Upper lobe of right lung (tissue), 1 donor: ENCODE measurements at regions not wholly inside any gene's neighbourhood (a gene's known extent, or its start where the extent isn't known, plus 50 kb on each side); places are given as distances from the start of the nearest gene placed in this dataset.

Experiments used
- ATAC-seq: fragments of 200-7000 bp; cut with Tn5 transposase; one replicate; pipeline ENCODE4 v1.9.1; 2020; ENCODE audit warnings: mild to moderate bottlenecking, moderate library complexity
- DNase-seq: peaks from one replicate; pipeline ENCODE4 v3.0.0-alpha.2; 2020
- H3K27ac ChIP-seq: fragments of 200-600 bp; one replicate; pipeline ENCODE4 v1.8.0; 2022
- H3K27me3 ChIP-seq: fragments of 200-600 bp; one replicate; pipeline ENCODE4 v1.8.0; 2022; ENCODE audit warnings: mild to moderate bottlenecking
- H3K36me3 ChIP-seq: fragments of 200-600 bp; one replicate; pipeline ENCODE4 v1.8.0; 2022
- H3K4me1 ChIP-seq: fragments of 200-600 bp; one replicate; pipeline ENCODE4 v1.8.0; 2022
- H3K4me3 ChIP-seq: fragments of 200-600 bp; one replicate; pipeline ENCODE4 v1.8.0; 2022; ENCODE audit warnings: mild to moderate bottlenecking
- H3K9me3 ChIP-seq: fragments of 200-600 bp; one replicate; pipeline ENCODE4 v1.8.0; 2022
- intact Hi-C: fragments of 100-400 bp; cut with DNase I; formaldehyde crosslinking; loops from one replicate; pipeline ENCODE4 v1.11.0; 2022
- TF ChIP-seq, protein P1 (sequence below): fragments of 200-600 bp; IDR thresholded peaks from one replicate; pipeline ENCODE4 v1.8.0; 2022; ENCODE audit warnings: antibody characterized with exemption
- donor health status: DM: no; HTN: yes; CAD: no; lungs with severe emphysema.

DNA sequence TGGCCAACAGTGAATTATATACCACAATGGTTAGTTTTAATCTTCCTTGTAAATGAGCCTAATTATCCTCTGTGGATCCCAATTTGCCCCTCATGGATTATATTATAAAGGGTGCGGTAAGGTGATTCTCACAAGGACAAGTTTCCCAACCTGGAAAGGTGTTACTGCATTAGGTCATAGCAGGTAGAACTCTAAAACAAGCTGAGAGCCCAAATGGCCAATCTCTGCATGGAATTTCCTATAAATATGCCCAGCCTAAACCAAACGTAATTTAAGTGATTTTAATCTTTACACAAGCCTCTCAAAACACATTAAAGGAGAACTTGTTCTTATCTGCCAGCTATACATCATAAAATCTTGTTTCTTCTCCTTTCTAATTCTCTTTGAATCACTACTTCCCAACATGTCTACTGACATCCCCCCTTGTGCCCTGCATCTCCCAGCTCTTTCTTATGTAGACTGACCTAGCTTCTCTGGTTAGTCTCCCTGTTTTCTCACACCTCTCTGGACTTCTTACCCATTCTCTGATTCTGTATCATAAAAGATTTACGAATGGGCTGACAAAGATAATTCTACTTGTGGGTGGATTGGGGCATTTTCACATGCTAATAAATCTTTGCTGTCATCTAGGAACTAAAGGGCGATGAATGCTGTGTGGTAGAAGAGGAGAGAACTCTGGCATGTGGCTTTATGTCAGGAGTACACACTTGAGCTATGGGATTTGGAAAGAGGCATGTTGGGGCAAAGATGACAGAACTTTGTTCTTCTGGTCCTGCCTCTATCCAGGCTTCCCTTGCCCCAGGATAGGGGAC, 94.3 kb upstream of the PGRMC2 start:
- Histone ChIP-seq H3K36me3 (no peaks in the 10 kb centered on the region), H3K9me3 (no peaks in the 10 kb centered on the region), H3K4me1 (peaks cover 8% of the 10 kb centered on the region), H3K4me3 (no peak overlapping the region), H3K27ac (no peak overlapping the region), H3K27me3 (no peaks in the 10 kb centered on the region)
- DNase-seq (no peak), ATAC-seq (no peak)
- TF ChIP-seq, protein P1, sequence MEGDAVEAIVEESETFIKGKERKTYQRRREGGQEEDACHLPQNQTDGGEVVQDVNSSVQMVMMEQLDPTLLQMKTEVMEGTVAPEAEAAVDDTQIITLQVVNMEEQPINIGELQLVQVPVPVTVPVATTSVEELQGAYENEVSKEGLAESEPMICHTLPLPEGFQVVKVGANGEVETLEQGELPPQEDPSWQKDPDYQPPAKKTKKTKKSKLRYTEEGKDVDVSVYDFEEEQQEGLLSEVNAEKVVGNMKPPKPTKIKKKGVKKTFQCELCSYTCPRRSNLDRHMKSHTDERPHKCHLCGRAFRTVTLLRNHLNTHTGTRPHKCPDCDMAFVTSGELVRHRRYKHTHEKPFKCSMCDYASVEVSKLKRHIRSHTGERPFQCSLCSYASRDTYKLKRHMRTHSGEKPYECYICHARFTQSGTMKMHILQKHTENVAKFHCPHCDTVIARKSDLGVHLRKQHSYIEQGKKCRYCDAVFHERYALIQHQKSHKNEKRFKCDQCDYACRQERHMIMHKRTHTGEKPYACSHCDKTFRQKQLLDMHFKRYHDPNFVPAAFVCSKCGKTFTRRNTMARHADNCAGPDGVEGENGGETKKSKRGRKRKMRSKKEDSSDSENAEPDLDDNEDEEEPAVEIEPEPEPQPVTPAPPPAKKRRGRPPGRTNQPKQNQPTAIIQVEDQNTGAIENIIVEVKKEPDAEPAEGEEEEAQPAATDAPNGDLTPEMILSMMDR: no peak
- intact Hi-C loops: no loop called here

DNA sequence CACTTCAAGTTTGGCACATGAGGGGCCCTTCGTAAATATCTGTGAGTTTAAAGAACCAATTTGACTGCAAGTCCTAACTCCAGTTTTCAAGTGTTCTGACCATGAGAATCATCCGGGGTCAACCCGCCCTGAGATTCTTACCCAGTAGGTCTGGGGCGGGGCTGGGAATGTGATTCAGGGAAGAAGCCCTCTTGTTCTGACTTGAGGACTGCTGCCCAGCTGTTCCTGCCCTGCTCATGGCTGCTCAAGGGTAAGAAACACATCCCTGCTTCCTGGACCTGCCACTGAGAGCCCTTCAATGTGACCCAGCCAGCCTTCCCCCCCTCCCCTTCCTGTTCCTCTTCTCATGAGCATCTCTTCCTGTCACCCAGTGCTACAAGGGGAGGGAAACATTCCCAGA, 92.7 kb upstream of the PGRMC2 start:
- no peak overlapping the region for H3K4me3 ChIP-seq
- ATAC-seq: peak; percentile 70
- H3K27ac ChIP-seq: no peak overlapping the region
- TF ChIP-seq, protein P1: no peak
- no peak for DNase-seq
- intact Hi-C loops: no loop called here
- H3K4me1 ChIP-seq: no peaks in the 10 kb centered on the region
- H3K27me3 ChIP-seq: no peaks in the 10 kb centered on the region
- H3K36me3 ChIP-seq: no peaks in the 10 kb centered on the region
- H3K9me3 ChIP-seq: no peaks in the 10 kb centered on the region

DNA sequence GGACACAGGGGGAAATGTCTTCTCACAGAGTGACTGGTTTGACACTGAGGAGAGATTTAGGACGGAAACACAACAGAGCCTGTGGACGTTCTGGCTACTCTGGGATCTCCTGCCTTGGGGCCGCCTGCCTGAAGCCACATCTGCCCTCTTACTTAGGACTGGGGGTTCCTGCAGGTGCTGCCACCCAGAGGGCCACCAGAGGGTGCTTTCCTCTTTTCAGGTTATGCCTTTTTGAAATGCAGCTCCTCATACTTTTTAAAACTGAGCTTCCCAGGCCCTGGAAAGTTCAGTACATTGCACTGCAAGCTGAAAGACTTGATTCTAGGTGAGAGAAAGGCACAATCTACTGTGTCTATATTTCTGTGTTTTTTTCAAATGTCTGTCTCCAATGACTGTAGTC, 92.2 kb upstream of the PGRMC2 start:
- Histone ChIP-seq H3K9me3 (no peaks in the 10 kb centered on the region), H3K4me3 (no peak overlapping the region), H3K27me3 (no peaks in the 10 kb centered on the region), H3K36me3 (no peaks in the 10 kb centered on the region), H3K27ac (no peak overlapping the region), H3K4me1 (no peaks in the 10 kb centered on the region)
- ATAC-seq: peak; percentile 76
- TF ChIP-seq, protein P1: peak; percentile 47
- DNase-seq: no peak
- intact Hi-C loops: no loop called here

DNA sequence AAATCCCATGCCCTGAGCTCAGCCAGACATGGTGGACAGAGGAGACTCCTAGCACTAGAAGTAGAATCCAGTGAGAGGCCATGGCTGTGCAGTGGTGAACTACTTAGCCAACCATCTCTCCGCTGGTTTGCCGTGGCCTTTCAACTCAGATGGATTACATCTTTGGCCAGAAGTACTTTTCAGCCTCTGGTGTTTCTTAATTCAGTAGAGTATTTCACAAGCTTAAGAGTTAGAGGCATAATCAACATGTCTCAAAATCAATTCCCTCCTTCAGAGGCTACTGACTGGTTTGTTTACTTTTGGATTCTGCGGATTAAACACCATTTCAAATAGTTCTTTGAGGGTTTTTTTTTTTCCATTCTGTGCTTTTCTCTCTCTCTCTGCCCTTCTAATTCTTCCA, 91.1 kb upstream of the PGRMC2 start:
- no peak for ATAC-seq

DNA sequence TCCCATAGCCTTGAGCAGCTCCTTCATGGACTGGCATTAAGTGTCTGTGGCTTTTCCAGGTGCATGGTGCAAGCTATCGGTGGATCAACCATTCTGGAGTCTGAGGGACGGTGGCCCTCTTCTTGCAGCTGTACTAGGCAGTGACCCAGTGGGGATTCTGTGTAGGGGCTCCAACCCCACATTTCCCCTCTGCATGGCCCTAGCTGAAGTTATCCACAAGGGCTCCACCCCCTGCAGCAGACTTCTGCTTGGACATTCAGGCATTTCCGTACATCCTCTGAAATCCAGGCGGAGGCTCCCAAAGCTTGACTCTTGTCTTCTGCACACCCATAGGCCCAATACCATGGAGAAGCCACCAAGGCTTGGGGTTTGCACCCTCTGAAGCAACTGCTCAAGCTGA, 89.3 kb upstream of the PGRMC2 start:
- TF ChIP-seq, protein P1: no peak
- Histone ChIP-seq H3K27me3 (no peaks in the 10 kb centered on the region), H3K27ac (no peak overlapping the region), H3K9me3 (no peaks in the 10 kb centered on the region), H3K4me3 (no peak overlapping the region), H3K4me1 (no peaks in the 10 kb centered on the region), H3K36me3 (no peaks in the 10 kb centered on the region)
- intact Hi-C loops: no loop called here
- no peak for DNase-seq
- no peak for ATAC-seq

More for the DNA sequence above, 91.1 kb upstream of the PGRMC2 start:
- DNase-seq: no peak
- no peaks in the 10 kb centered on the region for H3K36me3 ChIP-seq
- no peak overlapping the region for H3K4me3 ChIP-seq
- no peaks in the 10 kb centered on the region for H3K9me3 ChIP-seq
- H3K4me1 ChIP-seq: no peaks in the 10 kb centered on the region
- TF ChIP-seq, protein P1: no peak
- H3K27me3 ChIP-seq: no peaks in the 10 kb centered on the region
- intact Hi-C loops: no loop called here
- no peak overlapping the region for H3K27ac ChIP-seq
